ENCODE measurements at regions not wholly inside any gene's neighbourhood (a gene's known extent, or its start where the extent isn't known, plus 50 kb on each side); places are given as distances from the start of the nearest gene placed in this dataset.
"Not testable (repeated sequence)": the region's sequence is repeated elsewhere in the genome, so short reads cannot be mapped to it uniquely, and the experiment has no call there.

- no peak for FAIRE-seq
These were observed 67.2 kb downstream of the BUB3 start for GRCh38 chr10:123221418-123221817.

- FAIRE-seq: no peak
These were observed 68.6 kb downstream of the BUB3 start for GRCh38 chr10:123222832-123223231.

GRCh38 chr10:123227706-123228105, 73.5 kb downstream of the BUB3 start:
- no peak for FAIRE-seq

- FAIRE-seq: no peak
These were observed 75.9 kb downstream of the BUB3 start for GRCh38 chr10:123229927-123230630.

GRCh38 chr10:123232879-123233278, 78.7 kb downstream of the BUB3 start:
- FAIRE-seq: not testable (repeated sequence)

GRCh38 chr10:123235014-123235413, 80.8 kb downstream of the BUB3 start:
- FAIRE-seq: not testable (repeated sequence)

GRCh38 chr10:123236126-123236525, 81.9 kb downstream of the BUB3 start:
- FAIRE-seq: no peak

- no peak for FAIRE-seq
These were observed 86.0 kb downstream of the BUB3 start for GRCh38 chr10:123240250-123240649.

GRCh38 chr10:123240776-123241175, 86.6 kb downstream of the BUB3 start:
- FAIRE-seq: no peak

- FAIRE-seq: no peak
These were observed 87.4 kb downstream of the BUB3 start for GRCh38 chr10:123241391-123242141.

- no peak for FAIRE-seq
These were observed 90.5 kb downstream of the BUB3 start for GRCh38 chr10:123244747-123245146.

- no peak for FAIRE-seq
These were observed 91.1 kb downstream of the BUB3 start for GRCh38 chr10:123245264-123245663.

- FAIRE-seq: no peak
These were observed 95.7 kb downstream of the BUB3 start for GRCh38 chr10:123249894-123250293.

- FAIRE-seq: no peak
These were observed 96.4 kb downstream of the BUB3 start for GRCh38 chr10:123250640-123251039.

GRCh38 chr10:123252779-123253178, 98.6 kb downstream of the BUB3 start:
- no peak for FAIRE-seq

- FAIRE-seq: not testable (repeated sequence)
These were observed 100.1 kb downstream of the BUB3 start for GRCh38 chr10:123254343-123254742.

- no peak for FAIRE-seq
These were observed 103.8 kb downstream of the BUB3 start for GRCh38 chr10:123257904-123258456.

GRCh38 chr10:123259081-123259480, 104.9 kb downstream of the BUB3 start:
- no peak for FAIRE-seq

- no peak for FAIRE-seq
These were observed 105.6 kb downstream of the BUB3 start for GRCh38 chr10:123259791-123260190.

GRCh38 chr10:123262456-123262855, 108.3 kb downstream of the BUB3 start:
- no peak for FAIRE-seq

GRCh38 chr10:123266971-123267370, 112.8 kb downstream of the BUB3 start:
- no peak for FAIRE-seq

GRCh38 chr10:123269017-123269552, 114.9 kb downstream of the BUB3 start:
- no peak for FAIRE-seq

- FAIRE-seq: no peak
These were observed 115.5 kb downstream of the BUB3 start for GRCh38 chr10:123269675-123270074.

- no peak for FAIRE-seq
These were observed 116.0 kb downstream of the BUB3 start for GRCh38 chr10:123270221-123270620.
